Astrocyte (in vitro differentiated cells and primary cell): ENCODE measurements at regions not wholly inside any gene's neighbourhood (a gene's known extent, or its start where the extent isn't known, plus 50 kb on each side); places are given as distances from the start of the nearest gene placed in this dataset.

Experiments used
- DNase-seq: peaks from one replicate; pipeline ENCODE4 v3.0.0-alpha.2; 2010; ENCODE audit warnings: low read depth
- FAIRE-seq: peaks from 2 replicates; lab custom pipeline; 2011; peaks lifted over from hg19 to GRCh38; lab: Jason Lieb, UNC
- H2AFZ ChIP-seq: 2 replicates; pipeline ENCODE4 v1.6.0; 2012; ENCODE audit warnings: low read depth, low read length, inconsistent platforms
- H3K27ac ChIP-seq: 2 replicates; pipeline ENCODE4 v1.5.1; 2011; ENCODE audit warnings: low read depth, low read length, inconsistent platforms
- H3K27me3 ChIP-seq: 2 replicates; pipeline ENCODE4 v1.6.0; 2011; ENCODE audit warnings: low read length, inconsistent platforms; ENCODE audit not compliant: insufficient read depth
- H3K36me3 ChIP-seq: 2 replicates; pipeline ENCODE4 v1.5.1; 2011; ENCODE audit warnings: low read length, inconsistent platforms; ENCODE audit not compliant: insufficient read depth
- H3K4me1 ChIP-seq: 2 replicates; pipeline ENCODE4 v1.5.1; 2011; ENCODE audit warnings: low read length, inconsistent platforms; ENCODE audit not compliant: insufficient read depth
- H3K4me2 ChIP-seq: 2 replicates; pipeline ENCODE4 v1.6.0; 2012; ENCODE audit warnings: low read length, inconsistent platforms
- H3K4me3 ChIP-seq: 2 replicates; pipeline ENCODE4 v1.5.1; 2011; ENCODE audit warnings: low read depth, mild to moderate bottlenecking, low read length, inconsistent platforms; ENCODE audit not compliant: insufficient read depth
- H3K79me2 ChIP-seq: 2 replicates; pipeline ENCODE4 v1.6.0; 2012; ENCODE audit warnings: mild to moderate bottlenecking, low read length, inconsistent platforms; ENCODE audit not compliant: insufficient read depth
- H3K9ac ChIP-seq: 2 replicates; pipeline ENCODE4 v1.6.0; 2012; ENCODE audit warnings: mild to moderate bottlenecking, low read length, inconsistent platforms
- H3K9me3 ChIP-seq: 2 replicates; pipeline ENCODE4 v1.5.1; 2012; ENCODE audit warnings: low read depth, mild to moderate bottlenecking, low read length, inconsistent platforms; ENCODE audit not compliant: insufficient read depth
- H4K20me1 ChIP-seq: 2 replicates; pipeline ENCODE4 v1.6.0; 2012; ENCODE audit warnings: low read length, inconsistent platforms; ENCODE audit not compliant: insufficient read depth
- H3K27ac Mint-ChIP-seq: one replicate; pipeline ENCODE4 v1.8.0; 2021; ENCODE audit warnings: mild to moderate bottlenecking, mixed read lengths; ENCODE audit not compliant: unreplicated experiment
- H3K27me3 Mint-ChIP-seq: one replicate; pipeline ENCODE4 v1.8.0; 2021; ENCODE audit warnings: low read depth, mixed read lengths; ENCODE audit not compliant: unreplicated experiment
- H3K36me3 Mint-ChIP-seq: one replicate; pipeline ENCODE4 v1.8.0; 2021; ENCODE audit warnings: low read depth, mixed read lengths; ENCODE audit not compliant: unreplicated experiment
- H3K4me1 Mint-ChIP-seq: one replicate; pipeline ENCODE4 v1.8.0; 2021; ENCODE audit warnings: low read depth, mixed read lengths; ENCODE audit not compliant: unreplicated experiment
- H3K4me3 Mint-ChIP-seq: one replicate; pipeline ENCODE4 v1.8.0; 2021; ENCODE audit warnings: mild to moderate bottlenecking, moderate library complexity, mixed read lengths; ENCODE audit not compliant: unreplicated experiment
- H3K9me3 Mint-ChIP-seq: one replicate; pipeline ENCODE4 v1.8.0; 2021; ENCODE audit warnings: mild to moderate bottlenecking, mixed read lengths; ENCODE audit not compliant: unreplicated experiment
- CTCF ChIP-seq: IDR thresholded peaks from 2 replicates; pipeline ENCODE4 v1.5.1; 2011; ENCODE audit warnings: low read depth, mild to moderate bottlenecking, inconsistent platforms, low read length, moderate library complexity; ENCODE audit not compliant: insufficient read depth
- EZH2 ChIP-seq: IDR thresholded peaks from 2 replicates; pipeline ENCODE4 v1.6.1; 2012; ENCODE audit warnings: mild to moderate bottlenecking, low read length, inconsistent platforms; ENCODE audit not compliant: insufficient read depth

- TF ChIP-seq EZH2 (no peak), CTCF (no peak)
- DNase-seq, result no peak
- Mint-ChIP-seq H3K36me3 (no peaks in the 10 kb centered on the region), H3K4me3 (no peak overlapping the region), H3K27ac (no peak overlapping the region), H3K4me1 (peaks cover 2% of the 10 kb centered on the region), H3K27me3 (peaks cover 2% of the 10 kb centered on the region), H3K9me3 (peaks cover 1% of the 10 kb centered on the region)
- no peak for FAIRE-seq
- no peak overlapping the region for H3K9ac ChIP-seq
- no peak overlapping the region for H3K4me2 ChIP-seq
- H3K4me1 ChIP-seq, result no peaks in the 10 kb centered on the region
- H3K27me3 ChIP-seq, result no peaks in the 10 kb centered on the region
- H3K79me2 ChIP-seq, result no peaks in the 10 kb centered on the region
- H3K4me3 ChIP-seq, result no peak overlapping the region
- no peaks in the 10 kb centered on the region for H3K9me3 ChIP-seq
- no peaks in the 10 kb centered on the region for H4K20me1 ChIP-seq
- no peak overlapping the region for H2AFZ ChIP-seq
- no peaks in the 10 kb centered on the region for H3K36me3 ChIP-seq
- no peak overlapping the region for H3K27ac ChIP-seq
Observed at GRCh38 chr3:111414531-111414930, 127.5 kb upstream of the CD96 start.

GRCh38 chr3:111415018-111415417, 127.0 kb upstream of the CD96 start:
- Histone ChIP-seq H4K20me1 (no peaks in the 10 kb centered on the region), H3K9me3 (no peaks in the 10 kb centered on the region), H3K79me2 (no peaks in the 10 kb centered on the region), H3K4me1 (no peaks in the 10 kb centered on the region), H3K4me3 (no peak overlapping the region), H3K4me2 (no peak overlapping the region), H3K27me3 (no peaks in the 10 kb centered on the region), H3K9ac (no peak overlapping the region), H3K36me3 (no peaks in the 10 kb centered on the region), H2AFZ (no peak overlapping the region), H3K27ac (no peak overlapping the region)
- Mint-ChIP-seq H3K9me3 (peaks cover 1% of the 10 kb centered on the region), H3K27ac (no peak overlapping the region), H3K27me3 (peaks cover 2% of the 10 kb centered on the region), H3K4me1 (peaks cover 2% of the 10 kb centered on the region), H3K4me3 (no peak overlapping the region), H3K36me3 (no peaks in the 10 kb centered on the region)
- no peak for DNase-seq
- FAIRE-seq, result no peak
- no peak for TF ChIP-seq CTCF
- TF ChIP-seq EZH2, result no peak

GRCh38 chr3:111418391-111418790, 123.6 kb upstream of the CD96 start:
- Mint-ChIP-seq H3K36me3 (no peaks in the 10 kb centered on the region), H3K27me3 (peaks cover 2% of the 10 kb centered on the region), H3K9me3 (peaks cover 3% of the 10 kb centered on the region), H3K4me3 (no peak overlapping the region), H3K4me1 (peaks cover 2% of the 10 kb centered on the region), H3K27ac (no peak overlapping the region)
- H3K9me3 ChIP-seq, result no peaks in the 10 kb centered on the region
- no peak for DNase-seq
- no peak overlapping the region for H2AFZ ChIP-seq
- TF ChIP-seq EZH2 (no peak), CTCF (no peak)
- H3K27me3 ChIP-seq, result no peaks in the 10 kb centered on the region
- H3K4me2 ChIP-seq, result no peak overlapping the region
- H3K79me2 ChIP-seq, result no peaks in the 10 kb centered on the region
- no peak overlapping the region for H3K9ac ChIP-seq
- no peak overlapping the region for H3K27ac ChIP-seq
- no peak for FAIRE-seq
- H3K4me3 ChIP-seq, result no peak overlapping the region
- no peaks in the 10 kb centered on the region for H3K36me3 ChIP-seq
- no peaks in the 10 kb centered on the region for H3K4me1 ChIP-seq
- H4K20me1 ChIP-seq, result no peaks in the 10 kb centered on the region
